K562 (cell line): ENCODE measurements at regions not wholly inside any gene's neighbourhood (a gene's known extent, or its start where the extent isn't known, plus 50 kb on each side); places are given as distances from the start of the nearest gene placed in this dataset.

Experiments
- ETS2 ChIP-seq: IDR thresholded peaks from 2 replicates; pipeline ENCODE4 v1.6.1; 2016; ENCODE audit warnings: borderline replicate concordance, missing genetic modification characterization, mild to moderate bottlenecking, moderate library complexity, missing compliant biosample characterization; ENCODE audit not compliant: poor library complexity, severe bottlenecking
- MTA3 ChIP-seq: fragments of 450-650 bp; formaldehyde crosslinking; IDR thresholded peaks from 2 replicates; pipeline ENCODE4 v1.6.1; 2017; ENCODE audit warnings: mild to moderate bottlenecking, borderline replicate concordance
- RHOXF2B ChIP-seq: fragments of 250-450 bp; sonication (Bioruptor Pico); conservative IDR thresholded peaks from 2 replicates; pipeline ENCODE4 v1.5.1; 2021
- TF ChIP-seq, protein P1 (sequence below): IDR thresholded peaks from 2 replicates; pipeline ENCODE4 v1.6.1; 2012; ENCODE audit warnings: low read depth, low read length, improper control_type of control experiment, borderline replicate concordance
- TF ChIP-seq, protein P2 (sequence below): fragments of 200-800 bp; sonication (Bioruptor generic); IDR thresholded peaks from 2 replicates; pipeline ENCODE4 v1.6.1; 2017; ENCODE audit warnings: missing genetic modification characterization, missing compliant biosample characterization
- TF ChIP-seq, protein P3 (sequence below), 2 experiments: fragments of 450-650 bp; formaldehyde crosslinking in 1 of 2; IDR thresholded peaks; 2 replicates each; pipeline versions ENCODE4 v1.4.0 to v1.6.1; 2014 to 2020; ENCODE audit warnings: mild to moderate bottlenecking in 2 of 2, borderline replicate concordance in 1 of 2, low read depth in 1 of 2

DNA sequence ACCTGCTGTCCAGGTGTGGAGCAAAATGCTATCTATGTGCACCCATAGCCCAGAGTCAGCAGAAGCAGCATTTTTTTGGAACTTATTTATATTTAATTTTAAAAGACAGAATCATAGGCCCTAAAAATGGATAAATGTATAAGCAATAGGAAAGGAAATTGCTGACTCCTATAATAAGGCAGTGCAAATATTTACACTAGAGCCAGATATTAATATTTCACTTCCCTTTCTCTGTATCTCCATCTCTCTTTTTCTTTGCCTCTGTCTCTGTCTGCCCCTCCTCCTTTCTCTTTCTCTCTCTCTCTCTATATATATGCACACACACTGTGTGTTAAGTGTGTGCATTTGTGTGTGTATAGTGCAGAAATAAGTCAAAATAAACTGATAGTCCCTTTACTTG is 375.6 kb downstream of the SOX11 start (continued):
- TF ChIP-seq, protein P1, sequence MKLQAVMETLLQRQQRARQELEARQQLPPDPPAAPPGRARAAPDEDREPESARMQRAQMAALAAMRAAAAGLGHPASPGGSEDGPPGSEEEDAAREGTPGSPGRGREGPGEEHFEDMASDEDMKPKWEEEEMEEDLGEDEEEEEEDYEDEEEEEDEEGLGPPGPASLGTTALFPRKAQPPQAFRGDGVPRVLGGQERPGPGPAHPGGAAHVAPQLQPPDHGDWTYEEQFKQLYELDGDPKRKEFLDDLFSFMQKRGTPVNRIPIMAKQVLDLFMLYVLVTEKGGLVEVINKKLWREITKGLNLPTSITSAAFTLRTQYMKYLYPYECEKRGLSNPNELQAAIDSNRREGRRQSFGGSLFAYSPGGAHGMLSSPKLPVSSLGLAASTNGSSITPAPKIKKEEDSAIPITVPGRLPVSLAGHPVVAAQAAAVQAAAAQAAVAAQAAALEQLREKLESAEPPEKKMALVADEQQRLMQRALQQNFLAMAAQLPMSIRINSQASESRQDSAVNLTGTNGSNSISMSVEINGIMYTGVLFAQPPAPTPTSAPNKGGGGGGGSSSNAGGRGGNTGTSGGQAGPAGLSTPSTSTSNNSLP, result no peak
- TF ChIP-seq, protein P2, sequence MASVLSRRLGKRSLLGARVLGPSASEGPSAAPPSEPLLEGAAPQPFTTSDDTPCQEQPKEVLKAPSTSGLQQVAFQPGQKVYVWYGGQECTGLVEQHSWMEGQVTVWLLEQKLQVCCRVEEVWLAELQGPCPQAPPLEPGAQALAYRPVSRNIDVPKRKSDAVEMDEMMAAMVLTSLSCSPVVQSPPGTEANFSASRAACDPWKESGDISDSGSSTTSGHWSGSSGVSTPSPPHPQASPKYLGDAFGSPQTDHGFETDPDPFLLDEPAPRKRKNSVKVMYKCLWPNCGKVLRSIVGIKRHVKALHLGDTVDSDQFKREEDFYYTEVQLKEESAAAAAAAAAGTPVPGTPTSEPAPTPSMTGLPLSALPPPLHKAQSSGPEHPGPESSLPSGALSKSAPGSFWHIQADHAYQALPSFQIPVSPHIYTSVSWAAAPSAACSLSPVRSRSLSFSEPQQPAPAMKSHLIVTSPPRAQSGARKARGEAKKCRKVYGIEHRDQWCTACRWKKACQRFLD, result no peak
- TF ChIP-seq RHOXF2B (CRISPR knock-in tag) (no peak), MTA3 (no peak), ETS2 (tag) (no peak)
- TF ChIP-seq, protein P3, sequence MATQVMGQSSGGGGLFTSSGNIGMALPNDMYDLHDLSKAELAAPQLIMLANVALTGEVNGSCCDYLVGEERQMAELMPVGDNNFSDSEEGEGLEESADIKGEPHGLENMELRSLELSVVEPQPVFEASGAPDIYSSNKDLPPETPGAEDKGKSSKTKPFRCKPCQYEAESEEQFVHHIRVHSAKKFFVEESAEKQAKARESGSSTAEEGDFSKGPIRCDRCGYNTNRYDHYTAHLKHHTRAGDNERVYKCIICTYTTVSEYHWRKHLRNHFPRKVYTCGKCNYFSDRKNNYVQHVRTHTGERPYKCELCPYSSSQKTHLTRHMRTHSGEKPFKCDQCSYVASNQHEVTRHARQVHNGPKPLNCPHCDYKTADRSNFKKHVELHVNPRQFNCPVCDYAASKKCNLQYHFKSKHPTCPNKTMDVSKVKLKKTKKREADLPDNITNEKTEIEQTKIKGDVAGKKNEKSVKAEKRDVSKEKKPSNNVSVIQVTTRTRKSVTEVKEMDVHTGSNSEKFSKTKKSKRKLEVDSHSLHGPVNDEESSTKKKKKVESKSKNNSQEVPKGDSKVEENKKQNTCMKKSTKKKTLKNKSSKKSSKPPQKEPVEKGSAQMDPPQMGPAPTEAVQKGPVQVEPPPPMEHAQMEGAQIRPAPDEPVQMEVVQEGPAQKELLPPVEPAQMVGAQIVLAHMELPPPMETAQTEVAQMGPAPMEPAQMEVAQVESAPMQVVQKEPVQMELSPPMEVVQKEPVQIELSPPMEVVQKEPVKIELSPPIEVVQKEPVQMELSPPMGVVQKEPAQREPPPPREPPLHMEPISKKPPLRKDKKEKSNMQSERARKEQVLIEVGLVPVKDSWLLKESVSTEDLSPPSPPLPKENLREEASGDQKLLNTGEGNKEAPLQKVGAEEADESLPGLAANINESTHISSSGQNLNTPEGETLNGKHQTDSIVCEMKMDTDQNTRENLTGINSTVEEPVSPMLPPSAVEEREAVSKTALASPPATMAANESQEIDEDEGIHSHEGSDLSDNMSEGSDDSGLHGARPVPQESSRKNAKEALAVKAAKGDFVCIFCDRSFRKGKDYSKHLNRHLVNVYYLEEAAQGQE (IDR thresholded peaks at IDR 0.05; ENCODE audit: borderline replicate concordance), result no peak
- TF ChIP-seq, protein P3 (CRISPR knock-in tag; IDR thresholded peaks at IDR 0.05; ENCODE audit: low read depth), result no peak
